ENCODE measurements at regions not wholly inside any gene's neighbourhood (a gene's known extent, or its start where the extent isn't known, plus 50 kb on each side); places are given as distances from the start of the nearest gene placed in this dataset.
A peak's percentile ranks its signal among the peaks of the same experiment; 100 is the strongest.

GRCh38 chr3:132822266-132822665, 100.1 kb upstream of the NPHP3 start:
- no peak for DNase-seq (ENCODE audit: low read depth)

GRCh38 chr3:132821314-132821713, 99.1 kb upstream of the NPHP3 start:
- no peak for DNase-seq (ENCODE audit: low read depth)

GRCh38 chr3:132818251-132818650, 96.0 kb upstream of the NPHP3 start:
- DNase-seq (ENCODE audit: low read depth) = no peak

GRCh38 chr3:132817646-132818177, 95.5 kb upstream of the NPHP3 start:
- DNase-seq (ENCODE audit: low read depth) = no peak

GRCh38 chr3:132805071-132805470, 82.9 kb upstream of the NPHP3 start:
- no peak for DNase-seq (ENCODE audit: low read depth)

- peak; percentile 13 for DNase-seq (ENCODE audit: low read depth)
Observed at GRCh38 chr3:132804498-132804897, 82.3 kb upstream of the NPHP3 start.

GRCh38 chr3:132803889-132804288, 81.7 kb upstream of the NPHP3 start:
- no peak for DNase-seq (ENCODE audit: low read depth)

- DNase-seq (ENCODE audit: low read depth) = no peak
Observed at GRCh38 chr3:132800958-132801357, 78.7 kb upstream of the NPHP3 start.

- DNase-seq (ENCODE audit: low read depth) = no peak
Observed at GRCh38 chr3:132790806-132791205, 68.6 kb upstream of the NPHP3 start.

- DNase-seq (ENCODE audit: low read depth) = no peak
Observed at GRCh38 chr3:132789959-132790358, 67.8 kb upstream of the NPHP3 start.

- peak; percentile 55 for DNase-seq (ENCODE audit: low read depth)
Observed at GRCh38 chr3:132788301-132788671, 66.1 kb upstream of the NPHP3 start.

GRCh38 chr3:132787616-132788300, 65.5 kb upstream of the NPHP3 start:
- no peak for DNase-seq (ENCODE audit: low read depth)

- no peak for DNase-seq (ENCODE audit: low read depth)
Observed at GRCh38 chr3:132786890-132787289, 64.7 kb upstream of the NPHP3 start.

GRCh38 chr3:132785292-132785691, 63.1 kb upstream of the NPHP3 start:
- peak; percentile 12 for DNase-seq (ENCODE audit: low read depth)

- DNase-seq (ENCODE audit: low read depth) = no peak
Observed at GRCh38 chr3:132784502-132785025, 62.4 kb upstream of the NPHP3 start.

- DNase-seq (ENCODE audit: low read depth) = no peak
Observed at GRCh38 chr3:132783152-132783551, 60.9 kb upstream of the NPHP3 start.

- no peak for DNase-seq (ENCODE audit: low read depth)
Observed at GRCh38 chr3:132781922-132782321, 59.7 kb upstream of the NPHP3 start.

GRCh38 chr3:132777171-132777570, 55.0 kb upstream of the NPHP3 start:
- no peak for DNase-seq (ENCODE audit: low read depth)

GRCh38 chr3:132773071-132773619, 50.9 kb upstream of the NPHP3 start:
- no peak for DNase-seq (ENCODE audit: low read depth)

GRCh38 chr3:132772252-132772651, 50.0 kb upstream of the NPHP3 start:
- no peak for DNase-seq (ENCODE audit: low read depth)

Measured in amniotic epithelial cell (primary cell).